GM12891 (cell line): ENCODE measurements at regions not wholly inside any gene's neighbourhood (a gene's known extent, or its start where the extent isn't known, plus 50 kb on each side); places are given as distances from the start of the nearest gene placed in this dataset.

Source experiments
- DNase-seq: peaks from one replicate; pipeline ENCODE4 v3.0.0; 2011; ENCODE audit warnings: low spot score; ENCODE audit not compliant: insufficient read length
- FAIRE-seq: peaks from 2 replicates; lab custom pipeline; 2011; peaks lifted over from hg19 to GRCh38; lab: Jason Lieb, UNC
- PAX5 ChIP-seq: IDR thresholded peaks from 2 replicates; pipeline ENCODE4 v1.6.1; 2011; ENCODE audit warnings: low read length, moderate library complexity, mild to moderate bottlenecking; ENCODE audit not compliant: insufficient read depth, severe bottlenecking
- POLR2A ChIP-seq: IDR thresholded peaks from 2 replicates; pipeline ENCODE4 v1.6.1; 2011; ENCODE audit warnings: low read depth, low read length, control low read depth
- POLR2AphosphoS5 ChIP-seq: IDR thresholded peaks from 2 replicates; pipeline ENCODE4 v1.6.1; 2011; ENCODE audit warnings: low read depth, low read length, control low read depth
- POU2F2 ChIP-seq: IDR thresholded peaks from 2 replicates; pipeline ENCODE4 v1.6.1; 2011; ENCODE audit warnings: low read depth, mild to moderate bottlenecking, control low read depth, low read length, moderate library complexity
- SPI1 ChIP-seq: IDR thresholded peaks from 2 replicates; pipeline ENCODE4 v1.6.1; 2011; ENCODE audit warnings: low read depth, low read length, control low read depth
- TAF1 ChIP-seq: IDR thresholded peaks from 2 replicates; pipeline ENCODE4 v1.6.1; 2011; ENCODE audit warnings: low read depth, low read length, control low read depth

- FAIRE-seq (no peak), DNase-seq (no peak)
- TF ChIP-seq SPI1 (no peak), POLR2A (no peak), TAF1 (no peak), POU2F2 (no peak)
These were observed 124.1 kb upstream of the SLIT2 start for GRCh38 chr4:20127626-20128025.

GRCh38 chr4:20126906-20127305 is 124.8 kb upstream of the SLIT2 start:
- no peak for DNase-seq
- no peak for FAIRE-seq
- no peak for TF ChIP-seq PAX5
- TF ChIP-seq POLR2AphosphoS5, result no peak
- TF ChIP-seq TAF1, result no peak
- no peak for TF ChIP-seq POLR2A
- no peak for TF ChIP-seq SPI1

- DNase-seq (no peak), FAIRE-seq (no peak)
- no peak for TF ChIP-seq POU2F2
- TF ChIP-seq SPI1, result no peak
- no peak for TF ChIP-seq PAX5
- TF ChIP-seq TAF1, result no peak
- no peak for TF ChIP-seq POLR2AphosphoS5
- no peak for TF ChIP-seq POLR2A
These were observed 127.2 kb upstream of the SLIT2 start for GRCh38 chr4:20124317-20125026.

- TF ChIP-seq TAF1 (no peak), POLR2AphosphoS5 (no peak), POU2F2 (no peak), SPI1 (no peak), PAX5 (no peak), POLR2A (no peak)
- no peak for FAIRE-seq
- no peak for DNase-seq
These were observed 129.3 kb upstream of the SLIT2 start for GRCh38 chr4:20122198-20122988.

GRCh38 chr4:20119141-20119540 is 132.6 kb upstream of the SLIT2 start:
- no peak for TF ChIP-seq POLR2AphosphoS5
- TF ChIP-seq POLR2A, result no peak
- no peak for TF ChIP-seq SPI1
- TF ChIP-seq POU2F2, result no peak
- no peak for TF ChIP-seq TAF1
- TF ChIP-seq PAX5, result no peak
- DNase-seq (no peak), FAIRE-seq (no peak)

- FAIRE-seq (no peak), DNase-seq (no peak)
- TF ChIP-seq POU2F2 (no peak), POLR2A (no peak), TAF1 (no peak), PAX5 (no peak)
These were observed 142.3 kb upstream of the SLIT2 start for GRCh38 chr4:20109391-20109790.

- FAIRE-seq, result no peak
- no peak for TF ChIP-seq POLR2A
- TF ChIP-seq SPI1, result no peak
- no peak for TF ChIP-seq POU2F2
- TF ChIP-seq TAF1, result no peak
- TF ChIP-seq POLR2AphosphoS5, result no peak
- TF ChIP-seq PAX5, result no peak
- DNase-seq, result no peak
These were observed 144.8 kb upstream of the SLIT2 start for GRCh38 chr4:20106921-20107320.

- TF ChIP-seq POLR2AphosphoS5, result no peak
- TF ChIP-seq PAX5, result no peak
- no peak for TF ChIP-seq POU2F2
- TF ChIP-seq SPI1, result no peak
- no peak for TF ChIP-seq POLR2A
- no peak for TF ChIP-seq TAF1
- no peak for FAIRE-seq
- no peak for DNase-seq
These were observed 149.9 kb upstream of the SLIT2 start for GRCh38 chr4:20101831-20102230.

- FAIRE-seq (no peak), DNase-seq (no peak)
- TF ChIP-seq PAX5 (no peak), POLR2A (no peak), POLR2AphosphoS5 (no peak), SPI1 (no peak), POU2F2 (no peak)
These were observed 154.8 kb upstream of the SLIT2 start for GRCh38 chr4:20096911-20097310.
